Fibroblast of mammary gland (primary cell): ENCODE measurements at regions not wholly inside any gene's neighbourhood (a gene's known extent, or its start where the extent isn't known, plus 50 kb on each side); places are given as distances from the start of the nearest gene placed in this dataset.
A peak's percentile ranks its signal among the peaks of the same experiment; 100 is the strongest.
"Not testable (repeated sequence)": the region's sequence is repeated elsewhere in the genome, so short reads cannot be mapped to it uniquely, and the experiment has no call there.

Experiments used
- DNase-seq: peaks from one replicate; pipeline ENCODE4 v3.0.0-alpha.2; 2010; ENCODE audit warnings: low read depth
- H3K4me3 ChIP-seq: 2 replicates; pipeline ENCODE4 v1.5.1; 2011; ENCODE audit warnings: low read depth, mild to moderate bottlenecking, low read length, moderate library complexity; ENCODE audit not compliant: control insufficient read depth
- TF ChIP-seq, protein P1 (sequence below): conservative IDR thresholded peaks from 2 replicates; pipeline ENCODE4 v1.5.1; 2011; ENCODE audit warnings: low read depth, low read length, inconsistent platforms; ENCODE audit not compliant: control insufficient read depth, insufficient read depth

DNA sequence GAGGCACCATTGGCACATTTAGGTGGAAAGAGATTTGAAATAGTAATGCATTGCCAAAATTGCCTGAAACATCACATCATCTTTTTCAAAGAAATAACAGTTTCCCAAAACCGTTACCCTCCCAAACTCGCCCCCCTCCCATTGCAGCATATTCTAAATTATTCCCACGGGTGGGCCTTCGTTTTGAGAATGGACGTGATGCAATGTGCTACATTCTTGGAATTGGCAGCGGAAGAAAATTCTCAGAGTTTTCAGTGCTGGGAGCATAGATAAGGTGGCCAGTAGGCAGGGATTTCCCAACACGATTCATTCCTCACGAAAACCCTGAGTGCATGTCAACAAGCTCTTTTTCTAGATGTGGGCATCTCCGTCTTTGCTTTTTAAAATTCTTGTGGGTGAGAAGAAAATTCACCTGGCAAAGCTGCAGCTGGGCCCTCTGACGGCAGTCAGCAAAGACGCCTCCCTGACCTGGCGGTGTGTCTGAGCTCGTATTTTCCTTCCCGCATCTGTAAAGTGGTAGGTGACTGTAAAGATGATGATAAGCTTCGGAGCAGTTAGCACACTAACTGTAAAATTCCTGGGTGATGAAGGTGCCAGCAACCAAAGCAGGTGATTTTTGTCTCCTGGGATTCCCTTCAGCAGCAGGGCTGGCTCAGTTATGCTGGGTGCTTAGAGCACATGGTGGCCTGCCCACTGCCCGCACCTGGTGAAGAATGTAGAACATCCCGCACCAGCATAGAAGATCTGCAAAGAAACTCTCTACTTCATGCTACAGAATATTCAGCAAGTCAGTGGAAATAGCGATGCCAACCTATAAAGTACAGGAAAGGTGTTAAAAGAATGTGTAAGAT lies 141.9 kb upstream of the KLF6 start:
- no peak overlapping the region for H3K4me3 ChIP-seq
- peak; percentile 16 for DNase-seq
- TF ChIP-seq, protein P1, sequence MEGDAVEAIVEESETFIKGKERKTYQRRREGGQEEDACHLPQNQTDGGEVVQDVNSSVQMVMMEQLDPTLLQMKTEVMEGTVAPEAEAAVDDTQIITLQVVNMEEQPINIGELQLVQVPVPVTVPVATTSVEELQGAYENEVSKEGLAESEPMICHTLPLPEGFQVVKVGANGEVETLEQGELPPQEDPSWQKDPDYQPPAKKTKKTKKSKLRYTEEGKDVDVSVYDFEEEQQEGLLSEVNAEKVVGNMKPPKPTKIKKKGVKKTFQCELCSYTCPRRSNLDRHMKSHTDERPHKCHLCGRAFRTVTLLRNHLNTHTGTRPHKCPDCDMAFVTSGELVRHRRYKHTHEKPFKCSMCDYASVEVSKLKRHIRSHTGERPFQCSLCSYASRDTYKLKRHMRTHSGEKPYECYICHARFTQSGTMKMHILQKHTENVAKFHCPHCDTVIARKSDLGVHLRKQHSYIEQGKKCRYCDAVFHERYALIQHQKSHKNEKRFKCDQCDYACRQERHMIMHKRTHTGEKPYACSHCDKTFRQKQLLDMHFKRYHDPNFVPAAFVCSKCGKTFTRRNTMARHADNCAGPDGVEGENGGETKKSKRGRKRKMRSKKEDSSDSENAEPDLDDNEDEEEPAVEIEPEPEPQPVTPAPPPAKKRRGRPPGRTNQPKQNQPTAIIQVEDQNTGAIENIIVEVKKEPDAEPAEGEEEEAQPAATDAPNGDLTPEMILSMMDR: no peak

DNA sequence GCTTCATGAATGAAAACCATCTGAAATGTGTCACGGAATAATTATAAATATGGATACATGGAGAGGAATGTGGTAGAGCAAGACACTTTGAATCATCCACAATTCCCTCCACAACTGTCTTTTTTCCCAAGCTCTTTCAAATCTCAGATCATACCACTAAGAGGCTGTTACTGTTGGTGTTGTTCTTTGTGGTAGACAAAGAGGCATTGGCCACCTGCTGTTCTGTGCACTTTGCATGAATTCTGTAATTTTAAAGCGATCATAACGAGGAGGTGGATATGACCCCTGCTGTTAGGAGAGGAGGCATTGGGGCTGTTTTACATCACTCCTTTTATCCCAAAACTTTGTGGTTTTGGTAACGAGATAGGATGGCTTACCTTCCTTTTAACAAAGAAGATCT lies 141.2 kb upstream of the KLF6 start:
- no peak overlapping the region for H3K4me3 ChIP-seq
- TF ChIP-seq, protein P1: no peak
- no peak for DNase-seq

DNA sequence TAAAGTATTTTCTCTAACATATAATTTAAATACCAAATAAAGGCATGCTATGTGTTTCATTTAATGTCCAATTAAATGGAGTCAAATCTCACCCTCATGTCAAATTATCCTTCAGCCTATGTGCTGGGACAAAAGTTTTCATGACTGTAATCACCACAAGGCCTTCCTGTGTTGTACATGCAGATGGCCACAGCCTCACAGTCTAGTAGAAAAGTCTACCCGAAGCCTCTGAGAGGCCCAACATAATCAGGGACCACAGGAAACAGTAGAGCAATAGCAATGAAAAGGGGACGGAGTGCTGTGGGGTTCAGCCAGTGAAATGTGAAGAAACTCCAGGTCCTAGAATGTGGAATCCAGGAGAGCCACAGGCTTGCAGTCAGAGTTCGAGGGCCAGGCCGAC lies 140.2 kb upstream of the KLF6 start:
- DNase-seq: no peak
- TF ChIP-seq, protein P1: no peak

DNA sequence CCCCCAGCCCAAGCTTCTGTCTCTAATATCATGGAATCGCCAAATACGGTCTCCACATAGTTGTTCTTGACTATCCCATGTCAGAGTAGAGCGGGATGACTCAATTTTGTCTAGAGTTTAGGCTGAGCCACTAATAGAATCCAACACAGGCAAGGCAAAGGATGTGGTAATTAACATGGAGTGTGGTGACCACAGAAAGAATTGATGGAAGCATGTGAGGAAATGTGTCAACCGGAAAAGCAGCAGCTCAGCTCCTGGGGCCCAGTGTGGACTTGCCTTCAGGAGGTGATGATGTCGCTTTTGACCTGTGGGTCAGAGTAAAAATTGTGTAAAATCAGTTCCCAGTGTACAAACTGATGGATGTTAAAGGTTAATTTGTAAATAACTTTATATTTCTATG lies 139.3 kb upstream of the KLF6 start:
- TF ChIP-seq, protein P1: no peak
- peak; percentile 98 for DNase-seq
- no peak overlapping the region for H3K4me3 ChIP-seq

More for the DNA sequence above, 140.2 kb upstream of the KLF6 start:
- H3K4me3 ChIP-seq: no peak overlapping the region

DNA sequence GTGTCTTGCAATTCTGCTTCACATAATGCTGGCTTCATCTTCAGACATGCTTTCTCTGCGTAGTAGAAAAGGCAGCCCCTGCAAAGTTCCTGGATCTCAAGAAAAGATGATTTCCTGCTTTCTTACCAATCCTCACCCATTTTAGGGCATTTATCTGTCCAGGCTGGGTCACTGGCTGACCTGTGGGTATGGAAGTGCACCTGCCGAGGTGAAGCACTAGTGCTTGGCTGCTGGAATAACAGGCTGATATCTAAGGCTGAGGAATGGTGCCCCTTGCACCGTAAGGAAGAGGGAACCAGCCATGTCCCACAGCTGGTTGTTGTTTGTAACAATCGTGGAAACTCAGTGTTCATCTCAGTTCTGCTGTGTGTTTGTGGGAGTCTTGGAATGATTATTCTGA lies 138.0 kb upstream of the KLF6 start:
- no peak for DNase-seq
- TF ChIP-seq, protein P1: no peak
- no peak overlapping the region for H3K4me3 ChIP-seq

DNA sequence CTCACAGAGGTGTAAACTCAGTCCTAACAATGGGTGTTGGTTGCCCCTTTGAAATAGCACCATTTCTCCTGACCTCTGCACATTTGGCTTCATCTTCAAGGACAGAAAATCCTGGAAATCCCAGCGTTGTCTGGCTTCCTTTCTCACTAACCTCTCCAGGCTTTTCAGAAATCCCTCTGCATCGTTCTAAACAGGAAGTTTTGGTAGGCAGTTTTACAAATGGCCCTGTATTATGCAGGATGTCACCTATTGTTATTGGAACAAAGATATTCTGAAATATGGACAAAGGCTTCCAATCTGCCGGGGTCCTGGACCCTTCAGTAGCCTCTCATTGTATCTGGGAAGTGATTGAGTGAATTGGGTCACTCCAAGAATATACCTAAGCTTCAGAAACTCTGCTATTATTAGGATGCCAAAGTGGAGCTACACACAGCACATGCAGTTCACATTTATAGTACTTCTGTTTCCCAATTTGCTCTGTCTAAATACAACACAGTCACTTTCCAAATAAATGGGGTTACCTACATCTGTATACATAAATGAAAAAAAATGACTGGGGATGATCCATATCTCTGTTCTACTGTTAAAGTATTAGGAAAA lies 134.8 kb upstream of the KLF6 start:
- H3K4me3 ChIP-seq: no peak overlapping the region
- no peak for DNase-seq
- TF ChIP-seq, protein P1: no peak

DNA sequence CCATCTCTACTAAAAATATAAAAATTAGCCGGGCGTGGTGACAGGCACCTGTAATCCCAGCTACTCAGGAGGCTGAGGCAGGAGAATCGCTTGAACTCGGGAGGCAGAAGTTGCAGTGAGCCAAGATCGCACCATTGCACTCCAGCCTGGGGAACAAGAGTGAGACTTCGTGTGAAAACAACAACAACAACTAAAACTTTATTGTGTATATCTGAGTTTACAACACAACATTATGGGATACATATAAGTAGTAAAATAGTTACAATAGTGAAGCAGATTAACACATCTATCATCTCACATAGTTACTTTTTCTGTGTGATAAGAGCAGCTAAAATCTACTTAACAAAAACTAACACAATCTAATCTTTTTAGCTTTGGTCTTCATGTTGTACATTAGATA lies 132.4 kb upstream of the KLF6 start:
- not testable (repeated sequence) for DNase-seq, H3K4me3 ChIP-seq
